ENCODE measurements at regions not wholly inside any gene's neighbourhood (a gene's known extent, or its start where the extent isn't known, plus 50 kb on each side); places are given as distances from the start of the nearest gene placed in this dataset.

DNA sequence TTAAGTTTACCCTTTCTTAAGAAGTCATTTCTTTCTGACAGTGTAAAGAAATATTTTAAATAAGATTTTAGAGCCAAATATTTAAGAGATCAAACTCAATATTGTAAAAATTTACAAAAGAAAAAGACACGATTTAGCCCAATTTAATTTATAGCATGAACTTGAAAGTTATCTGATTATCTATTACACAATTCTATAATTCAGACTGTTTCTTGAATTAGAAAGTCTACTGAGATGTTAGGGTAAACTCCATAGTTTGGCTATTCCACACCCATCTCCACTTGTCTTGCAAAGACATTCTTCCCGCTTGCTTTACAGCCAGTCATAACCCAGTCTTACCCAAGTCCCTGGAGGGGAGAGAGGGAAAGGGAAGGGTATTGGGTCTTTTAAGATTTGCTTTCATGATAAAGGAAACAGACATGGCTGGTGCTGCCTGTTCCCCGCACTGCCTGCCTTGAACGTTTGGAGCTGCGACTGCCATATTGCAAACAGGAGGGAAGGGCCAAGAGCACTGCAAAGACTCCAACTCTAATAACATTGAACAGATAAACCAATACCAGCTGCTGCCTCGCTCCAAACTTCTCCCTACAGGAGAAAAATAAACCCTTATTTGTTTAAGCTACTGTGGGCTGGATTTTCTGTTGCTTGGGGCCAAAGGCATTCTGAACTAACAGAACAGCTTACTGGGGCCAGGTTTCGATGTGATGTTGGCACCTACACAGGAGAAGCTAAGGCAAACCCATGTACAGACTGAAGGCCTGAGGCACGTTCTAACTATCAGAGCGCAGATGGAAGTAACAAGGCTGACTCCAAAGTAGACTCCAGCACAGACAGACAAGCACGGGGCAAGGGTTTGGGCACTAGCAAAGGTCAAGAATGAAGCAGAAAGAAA is 552.3 kb upstream of the JARID2 start:
- no peak for TF ChIP-seq POLR2AphosphoS5 (IDR thresholded peaks at IDR 0.05; ENCODE audit: low read depth, low read length)
- TF ChIP-seq, protein P1, sequence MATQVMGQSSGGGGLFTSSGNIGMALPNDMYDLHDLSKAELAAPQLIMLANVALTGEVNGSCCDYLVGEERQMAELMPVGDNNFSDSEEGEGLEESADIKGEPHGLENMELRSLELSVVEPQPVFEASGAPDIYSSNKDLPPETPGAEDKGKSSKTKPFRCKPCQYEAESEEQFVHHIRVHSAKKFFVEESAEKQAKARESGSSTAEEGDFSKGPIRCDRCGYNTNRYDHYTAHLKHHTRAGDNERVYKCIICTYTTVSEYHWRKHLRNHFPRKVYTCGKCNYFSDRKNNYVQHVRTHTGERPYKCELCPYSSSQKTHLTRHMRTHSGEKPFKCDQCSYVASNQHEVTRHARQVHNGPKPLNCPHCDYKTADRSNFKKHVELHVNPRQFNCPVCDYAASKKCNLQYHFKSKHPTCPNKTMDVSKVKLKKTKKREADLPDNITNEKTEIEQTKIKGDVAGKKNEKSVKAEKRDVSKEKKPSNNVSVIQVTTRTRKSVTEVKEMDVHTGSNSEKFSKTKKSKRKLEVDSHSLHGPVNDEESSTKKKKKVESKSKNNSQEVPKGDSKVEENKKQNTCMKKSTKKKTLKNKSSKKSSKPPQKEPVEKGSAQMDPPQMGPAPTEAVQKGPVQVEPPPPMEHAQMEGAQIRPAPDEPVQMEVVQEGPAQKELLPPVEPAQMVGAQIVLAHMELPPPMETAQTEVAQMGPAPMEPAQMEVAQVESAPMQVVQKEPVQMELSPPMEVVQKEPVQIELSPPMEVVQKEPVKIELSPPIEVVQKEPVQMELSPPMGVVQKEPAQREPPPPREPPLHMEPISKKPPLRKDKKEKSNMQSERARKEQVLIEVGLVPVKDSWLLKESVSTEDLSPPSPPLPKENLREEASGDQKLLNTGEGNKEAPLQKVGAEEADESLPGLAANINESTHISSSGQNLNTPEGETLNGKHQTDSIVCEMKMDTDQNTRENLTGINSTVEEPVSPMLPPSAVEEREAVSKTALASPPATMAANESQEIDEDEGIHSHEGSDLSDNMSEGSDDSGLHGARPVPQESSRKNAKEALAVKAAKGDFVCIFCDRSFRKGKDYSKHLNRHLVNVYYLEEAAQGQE (IDR thresholded peaks at IDR 0.05; ENCODE audit: insufficient read depth in 1 of 2, low read depth in 2 of 2, low read length in 2 of 2): no peak
